ENCODE measurements at regions not wholly inside any gene's neighbourhood (a gene's known extent, or its start where the extent isn't known, plus 50 kb on each side); places are given as distances from the start of the nearest gene placed in this dataset.

DNA sequence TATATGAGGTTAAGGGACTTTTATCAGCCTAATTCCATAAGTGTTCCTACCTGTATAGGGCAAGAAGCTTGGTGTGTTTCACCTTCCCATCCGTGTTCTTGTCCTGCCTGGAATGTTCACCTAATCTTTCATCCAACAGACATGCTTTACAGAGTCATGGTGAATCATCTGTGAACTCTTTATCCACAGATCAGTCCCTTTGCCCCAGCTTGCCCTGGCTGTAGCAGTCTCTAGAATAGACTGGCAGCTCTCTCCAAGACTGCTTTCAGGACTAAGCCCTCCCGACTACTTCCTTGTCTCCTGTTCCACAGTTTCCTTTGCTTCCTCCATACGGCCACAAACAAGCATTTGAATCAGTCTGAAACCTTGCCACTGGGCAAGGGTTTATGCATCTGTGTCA lies 177.9 kb upstream of the IL15 start:
- Histone ChIP-seq H3K4me3 (no peak overlapping the region), H3K36me3 (no peaks in the 10 kb centered on the region), H3K4me1 (peaks cover 0 to 7% (median 0%) of the 10 kb centered on the region in 12 donors), H3K27me3 (no peaks in the 10 kb centered on the region), H3K9me3 (no peaks in the 10 kb centered on the region), H3K27ac (no peak overlapping the region)
- DNase-seq = no peak
- WGBS, 4 donors = 60 to 68% (median 65%) methylated on average over 3 of the region's 3 CpGs
- TF ChIP-seq POLR2A (IDR thresholded peaks at IDR 0.05) = no peak
- TF ChIP-seq, protein P1, sequence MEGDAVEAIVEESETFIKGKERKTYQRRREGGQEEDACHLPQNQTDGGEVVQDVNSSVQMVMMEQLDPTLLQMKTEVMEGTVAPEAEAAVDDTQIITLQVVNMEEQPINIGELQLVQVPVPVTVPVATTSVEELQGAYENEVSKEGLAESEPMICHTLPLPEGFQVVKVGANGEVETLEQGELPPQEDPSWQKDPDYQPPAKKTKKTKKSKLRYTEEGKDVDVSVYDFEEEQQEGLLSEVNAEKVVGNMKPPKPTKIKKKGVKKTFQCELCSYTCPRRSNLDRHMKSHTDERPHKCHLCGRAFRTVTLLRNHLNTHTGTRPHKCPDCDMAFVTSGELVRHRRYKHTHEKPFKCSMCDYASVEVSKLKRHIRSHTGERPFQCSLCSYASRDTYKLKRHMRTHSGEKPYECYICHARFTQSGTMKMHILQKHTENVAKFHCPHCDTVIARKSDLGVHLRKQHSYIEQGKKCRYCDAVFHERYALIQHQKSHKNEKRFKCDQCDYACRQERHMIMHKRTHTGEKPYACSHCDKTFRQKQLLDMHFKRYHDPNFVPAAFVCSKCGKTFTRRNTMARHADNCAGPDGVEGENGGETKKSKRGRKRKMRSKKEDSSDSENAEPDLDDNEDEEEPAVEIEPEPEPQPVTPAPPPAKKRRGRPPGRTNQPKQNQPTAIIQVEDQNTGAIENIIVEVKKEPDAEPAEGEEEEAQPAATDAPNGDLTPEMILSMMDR (IDR thresholded peaks at IDR 0.05) = no peak
- intact Hi-C loops (cut with DNase I) = no loop called here
- no peak for ATAC-seq

DNA sequence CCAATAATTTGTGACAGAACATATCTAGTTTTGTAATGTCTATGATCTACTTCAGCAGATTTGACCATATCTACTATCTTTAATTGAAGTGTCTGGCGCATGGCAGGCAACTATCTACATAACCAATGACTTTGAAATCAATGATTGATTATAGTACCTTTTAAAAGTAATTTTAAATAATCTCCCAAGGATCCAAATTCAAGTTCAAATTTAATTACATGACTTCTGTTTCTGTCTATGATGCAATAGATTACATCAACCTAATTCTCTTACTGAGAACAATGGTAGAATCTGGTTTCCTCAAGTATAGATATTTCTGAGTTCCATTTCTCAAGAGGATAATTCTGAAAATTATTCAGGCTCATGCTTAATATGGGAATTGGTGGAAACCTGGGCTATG lies 177.4 kb upstream of the IL15 start:
- Histone ChIP-seq H3K27me3 (no peaks in the 10 kb centered on the region), H3K27ac (no peak overlapping the region), H3K4me3 (no peak overlapping the region), H3K9me3 (no peaks in the 10 kb centered on the region), H3K36me3 (no peaks in the 10 kb centered on the region), H3K4me1 (peaks cover 0 to 7% (median 0%) of the 10 kb centered on the region in 12 donors)
- TF ChIP-seq, protein P1 (IDR thresholded peaks at IDR 0.05) = no peak
- no peak for TF ChIP-seq POLR2A (IDR thresholded peaks at IDR 0.05)
- ATAC-seq (no peak), DNase-seq (no peak)
- WGBS, 4 donors = 89 to 97% (median 94%) methylated on average over 1 of the region's 1 CpG
- intact Hi-C loops (cut with DNase I) = no loop called here

DNA sequence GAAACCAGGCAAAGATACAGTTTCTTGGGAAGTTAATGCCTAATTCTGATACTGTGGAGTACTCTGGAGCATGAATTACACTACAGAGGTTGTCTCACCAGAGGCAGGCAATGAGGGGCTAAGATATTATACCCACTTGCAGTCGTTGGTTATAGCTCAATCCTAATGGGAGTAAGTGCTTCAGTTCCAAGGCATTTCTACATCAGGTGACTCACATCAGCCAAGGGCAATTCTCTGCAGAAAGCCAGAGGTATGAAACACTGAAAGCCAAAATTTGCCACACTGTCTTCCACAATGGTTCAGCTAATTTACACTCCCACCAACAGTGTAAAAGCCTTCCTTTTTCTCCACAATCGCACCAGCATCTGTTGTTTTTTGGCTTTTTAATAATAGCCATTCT lies 174.0 kb upstream of the IL15 start:
- TF ChIP-seq, protein P1 (IDR thresholded peaks at IDR 0.05) = no peak
- no peak for ATAC-seq
- H3K27ac ChIP-seq = no peak overlapping the region
- intact Hi-C loops (cut with DNase I) = no loop called here
- no peaks in the 10 kb centered on the region for H3K9me3 ChIP-seq
- H3K4me1 ChIP-seq = peaks cover 0 to 7% (median 0%) of the 10 kb centered on the region in 12 donors
- H3K27me3 ChIP-seq = no peaks in the 10 kb centered on the region
- no peak for DNase-seq
- no peak overlapping the region for H3K4me3 ChIP-seq
- WGBS, 4 donors = 54 to 76% (median 71%) methylated on average over 2 of the region's 2 CpGs
- H3K36me3 ChIP-seq = no peaks in the 10 kb centered on the region

DNA sequence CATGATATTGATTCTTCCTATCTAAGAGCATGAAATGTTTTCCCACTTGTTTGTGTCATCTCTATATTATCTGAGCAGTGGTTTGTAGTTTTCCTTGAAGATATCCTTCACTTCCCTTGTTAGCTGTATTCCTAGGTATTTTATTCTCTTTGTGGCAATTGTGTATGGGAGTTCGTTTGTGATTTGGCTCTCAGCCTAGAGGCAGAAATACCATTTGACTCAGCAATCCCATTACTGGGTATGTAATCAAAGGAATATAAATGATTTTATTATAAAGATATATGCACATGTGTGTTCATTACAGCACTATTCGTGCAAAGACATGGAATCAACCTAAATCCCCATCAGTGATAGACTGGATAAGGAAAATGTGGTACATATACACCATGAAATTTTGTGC lies 172.7 kb upstream of the IL15 start:
- H3K9me3 ChIP-seq = no peaks in the 10 kb centered on the region
- TF ChIP-seq POLR2A (IDR thresholded peaks at IDR 0.05) = no peak
- TF ChIP-seq, protein P1 (IDR thresholded peaks at IDR 0.05) = no peak
- no peaks in the 10 kb centered on the region for H3K27me3 ChIP-seq
- H3K27ac ChIP-seq = no peak overlapping the region
- H3K36me3 ChIP-seq = no peaks in the 10 kb centered on the region
- intact Hi-C loops (cut with DNase I) = no loop called here
- H3K4me3 ChIP-seq = no peak overlapping the region
- DNase-seq (no peak), ATAC-seq (no peak)
- 48 to 72% (median 64%) methylated on average over 2 of the region's 2 CpGs for WGBS, 4 donors
- peaks cover 0 to 2% (median 0%) of the 10 kb centered on the region in 12 donors for H3K4me1 ChIP-seq
